Stimulated activated CD4-positive, alpha-beta T cell treated with anti-CD3 and anti-CD28 coated beads, Interleukin-2, amount 100 ng/mL, for 4 hours (primary cell): ENCODE measurements at regions not wholly inside any gene's neighbourhood (a gene's known extent, or its start where the extent isn't known, plus 50 kb on each side); places are given as distances from the start of the nearest gene placed in this dataset.

Experiments used
- DNase-seq: peaks from one replicate; pipeline ENCODE4 v3.0.0-alpha.2; 2020; ENCODE audit warnings: low read depth

GRCh38 chr15:97502038-97502437, 458.5 kb upstream of the ARRDC4 start:
- no peak for DNase-seq

GRCh38 chr15:97504031-97504792, 456.3 kb upstream of the ARRDC4 start:
- no peak for DNase-seq

DNA sequence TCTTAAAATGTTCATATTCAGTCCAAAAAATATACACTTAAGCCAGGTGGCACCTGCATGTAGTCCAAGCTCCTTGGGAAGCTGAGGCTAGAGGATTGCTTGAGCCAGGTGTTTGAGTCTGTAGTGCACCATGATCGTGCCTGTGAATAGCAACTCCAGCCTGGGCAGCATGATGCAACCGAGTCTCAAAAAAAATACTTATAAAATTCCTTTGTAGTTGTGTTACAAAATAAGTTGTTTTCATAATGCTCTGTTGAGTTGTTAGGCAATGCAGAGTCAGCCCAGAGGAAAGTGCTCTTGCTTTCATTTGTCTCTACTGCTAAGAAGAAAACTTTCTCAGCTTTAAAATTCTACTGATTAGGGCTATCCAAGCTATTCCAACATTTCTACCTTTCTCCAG, 442.8 kb upstream of the ARRDC4 start:
- no peak for DNase-seq

DNA sequence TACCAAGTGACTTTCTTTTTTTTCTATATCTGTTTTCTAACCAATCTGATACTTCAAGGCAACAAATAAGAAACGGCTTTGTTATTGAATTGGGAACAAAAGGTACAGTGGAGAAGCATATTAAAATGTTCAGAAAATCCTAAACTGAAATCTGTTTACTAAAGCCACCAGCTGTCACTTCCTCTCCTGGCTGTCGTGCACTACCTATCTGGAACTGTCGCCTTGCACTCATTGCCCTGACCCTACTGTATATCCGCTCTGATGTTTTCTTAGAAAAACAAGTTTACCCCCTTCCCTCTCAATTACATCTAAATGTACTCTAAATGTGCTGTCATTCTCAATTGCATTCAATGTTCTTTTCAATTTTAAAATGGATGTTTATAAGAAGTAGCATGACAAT, 439.8 kb upstream of the ARRDC4 start:
- DNase-seq = no peak

DNA sequence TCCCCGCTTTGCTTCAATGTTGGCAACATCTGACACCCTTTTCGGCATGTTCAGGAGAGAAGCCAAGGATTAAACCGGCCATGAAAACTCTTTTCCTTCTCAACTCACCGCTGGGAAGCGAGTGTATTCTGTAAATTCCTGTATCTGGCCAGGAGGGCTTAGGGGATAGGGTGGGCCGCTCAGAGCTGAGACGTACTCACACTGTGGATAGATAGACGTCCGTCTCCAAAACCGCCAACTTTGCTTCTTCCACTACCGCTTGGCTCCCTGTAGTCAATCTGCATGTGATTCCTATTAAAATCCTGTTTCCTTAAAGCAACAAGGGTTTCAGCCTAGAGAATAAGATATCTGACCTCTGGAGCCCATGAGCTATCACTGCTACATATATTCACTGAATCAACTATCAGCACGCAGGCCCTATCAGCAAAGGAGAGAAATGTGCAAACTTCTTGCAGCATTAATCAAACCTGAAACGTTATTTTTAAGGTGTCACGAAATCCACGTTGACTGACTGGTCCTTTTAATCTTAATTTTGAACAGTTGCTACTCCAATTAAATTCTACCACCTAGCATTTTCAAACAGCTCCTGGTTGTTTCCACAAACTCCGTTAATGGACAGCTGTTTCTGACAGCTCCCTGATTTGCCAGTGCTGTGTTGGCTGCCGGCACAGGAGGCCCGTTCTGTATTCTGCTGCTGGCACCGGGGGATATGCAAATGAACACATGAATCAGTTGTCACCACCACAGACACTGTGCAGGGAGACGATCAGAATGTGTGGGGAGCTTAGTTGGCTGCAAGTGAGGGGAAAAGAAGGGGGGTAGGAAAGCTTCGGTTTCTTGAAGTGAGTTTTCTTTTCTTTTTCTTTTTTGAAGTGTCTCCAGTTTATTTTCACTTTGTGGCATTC, 438.9 kb upstream of the ARRDC4 start:
- DNase-seq = no peak

DNA sequence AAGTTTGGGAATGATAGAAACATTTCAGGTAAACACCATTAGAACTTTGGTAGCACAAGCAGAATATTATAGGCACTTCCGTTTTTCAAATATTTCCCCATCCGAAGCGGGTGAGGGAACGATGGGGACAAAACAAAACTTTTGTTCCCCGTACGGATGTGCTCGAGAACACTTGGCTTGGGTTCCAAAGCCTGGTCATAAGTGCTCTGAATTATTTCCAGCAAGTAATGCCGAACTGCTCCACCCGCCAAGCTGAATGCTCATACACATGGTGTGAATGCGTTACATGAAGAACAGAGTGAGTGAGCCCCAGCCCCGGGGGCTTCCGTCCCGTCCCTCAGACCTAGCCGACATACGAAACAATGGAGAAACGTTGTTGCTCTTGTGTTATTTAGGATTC, 438.2 kb upstream of the ARRDC4 start:
- DNase-seq = no peak

DNA sequence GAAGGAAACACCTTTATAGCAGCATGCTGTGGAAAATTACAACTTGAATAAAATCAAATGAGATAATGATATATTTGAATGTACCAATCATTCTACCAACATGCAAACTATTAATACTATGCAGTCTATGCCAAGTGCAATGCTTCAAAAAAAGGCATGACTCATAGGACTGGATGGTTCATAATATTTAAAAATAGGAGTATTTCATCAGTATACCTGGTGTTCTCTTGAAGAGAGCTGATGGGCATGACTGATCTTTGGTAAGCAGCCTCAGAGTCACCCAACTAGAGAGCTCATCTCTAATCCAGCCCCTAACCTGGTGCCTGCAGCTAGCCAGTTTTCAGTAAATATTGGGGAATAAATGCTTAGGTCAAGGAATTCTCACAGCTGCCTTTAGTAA, 434.7 kb upstream of the ARRDC4 start:
- DNase-seq = no peak

GRCh38 chr15:97528238-97528637, 432.3 kb upstream of the ARRDC4 start:
- DNase-seq = no peak

GRCh38 chr15:97545799-97546198, 414.7 kb upstream of the ARRDC4 start:
- DNase-seq = no peak

DNA sequence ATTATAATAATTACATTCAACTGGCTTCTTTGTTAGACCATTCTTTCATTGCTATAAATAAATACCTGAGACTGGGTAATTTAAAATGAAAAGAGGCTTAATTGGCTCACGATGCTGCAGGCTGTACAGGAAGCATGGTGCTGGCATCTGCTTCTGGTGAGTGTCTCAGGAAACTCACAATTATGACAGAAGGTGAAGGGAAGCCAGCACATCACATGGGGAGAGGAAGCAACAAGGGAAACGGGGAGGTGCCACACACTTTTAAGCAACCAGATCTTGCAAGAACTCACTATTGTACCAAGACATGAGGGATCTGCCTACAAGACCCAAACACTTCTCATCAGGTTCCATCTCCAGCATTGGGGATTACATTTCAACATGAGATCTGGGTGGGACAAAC, 413.1 kb upstream of the ARRDC4 start:
- DNase-seq = no peak

GRCh38 chr15:97561529-97561928, 399.0 kb upstream of the ARRDC4 start:
- DNase-seq = no peak

- no peak for DNase-seq
Measured at GRCh38 chr15:97563516-97563915, 397.0 kb upstream of the ARRDC4 start.

DNA sequence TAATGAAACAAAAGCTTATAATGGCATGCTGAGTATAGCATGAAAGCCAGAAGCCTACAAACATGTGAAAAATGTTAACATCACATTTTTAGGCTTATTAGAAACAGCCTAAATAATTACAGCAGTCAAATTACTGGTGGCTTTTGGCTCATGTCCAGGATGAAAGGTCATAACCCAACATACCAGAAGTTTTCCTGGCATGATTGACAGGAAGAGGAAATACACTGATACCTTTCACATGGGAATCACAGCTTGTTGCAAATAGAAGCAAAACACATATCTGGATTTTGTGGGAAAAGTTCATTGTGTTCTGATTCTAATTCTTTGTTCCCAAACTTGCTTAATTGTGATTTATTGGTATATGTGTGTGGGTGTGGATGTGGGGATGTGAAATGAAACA, 393.5 kb upstream of the ARRDC4 start:
- DNase-seq = no peak

- no peak for DNase-seq
Measured at GRCh38 chr15:97567411-97567810, 393.1 kb upstream of the ARRDC4 start.

- no peak for DNase-seq
Measured at GRCh38 chr15:97576929-97577645, 383.4 kb upstream of the ARRDC4 start.

GRCh38 chr15:97585408-97585807, 375.1 kb upstream of the ARRDC4 start:
- no peak for DNase-seq

DNA sequence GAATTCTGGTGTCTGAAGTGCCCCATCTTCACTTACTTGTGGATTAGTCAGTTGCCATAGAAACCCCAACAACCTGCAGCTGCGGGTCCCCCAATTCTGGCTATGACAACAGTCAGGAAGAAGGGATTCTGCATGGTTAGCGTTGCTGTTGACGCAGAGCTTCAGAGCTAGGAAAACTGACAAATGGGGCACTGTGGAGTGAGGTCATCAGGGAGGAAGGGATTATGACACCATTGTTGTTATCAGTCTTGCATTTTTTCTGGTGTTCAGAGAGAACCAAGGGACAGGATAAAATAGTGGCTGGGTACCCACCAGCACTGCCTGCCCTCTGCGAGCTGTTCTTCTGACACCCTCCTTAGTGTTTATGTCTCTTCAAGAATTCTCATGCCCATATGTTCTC, 367.7 kb upstream of the ARRDC4 start:
- DNase-seq = no peak

GRCh38 chr15:97597801-97598200, 362.7 kb upstream of the ARRDC4 start:
- no peak for DNase-seq

DNA sequence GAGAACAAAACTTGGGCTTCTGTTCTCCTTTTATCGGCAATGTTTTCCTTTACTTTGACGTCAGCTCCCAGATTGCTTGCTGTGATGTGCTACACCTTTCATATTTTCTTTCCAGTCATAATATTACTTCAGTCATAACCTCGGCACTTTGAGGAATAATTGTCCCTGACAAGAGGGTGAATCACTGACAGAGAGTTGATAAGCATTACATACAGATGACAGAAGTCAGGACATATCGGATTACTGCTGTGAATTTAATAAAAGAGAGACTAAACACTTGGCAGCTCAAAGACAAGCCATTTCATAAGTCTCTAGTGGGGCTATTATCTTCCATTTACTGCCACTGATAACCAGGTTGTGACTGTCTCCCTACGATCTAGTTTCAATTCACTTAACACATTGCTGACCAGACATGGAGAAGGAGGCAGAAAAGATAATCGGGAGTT, 362.1 kb upstream of the ARRDC4 start:
- DNase-seq = no peak

DNA sequence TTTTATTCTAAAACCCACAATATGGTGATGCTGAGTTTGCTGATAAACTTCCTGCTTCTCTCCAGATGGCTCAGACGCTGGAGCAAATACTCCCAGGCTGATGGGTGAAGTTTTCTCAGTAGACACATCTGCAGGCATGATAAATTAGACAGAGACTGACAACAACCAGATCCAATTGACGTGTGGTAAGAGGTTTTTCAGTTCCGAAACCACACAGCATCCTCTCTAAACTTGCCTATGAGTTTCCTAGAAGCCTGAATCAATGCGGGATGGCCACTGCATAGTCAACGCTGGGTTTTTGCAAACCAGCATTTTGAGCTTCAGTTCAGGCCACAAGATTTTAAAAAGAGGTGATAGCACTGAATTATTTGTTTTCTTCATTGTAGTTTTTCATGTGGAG, 360.3 kb upstream of the ARRDC4 start:
- no peak for DNase-seq

DNA sequence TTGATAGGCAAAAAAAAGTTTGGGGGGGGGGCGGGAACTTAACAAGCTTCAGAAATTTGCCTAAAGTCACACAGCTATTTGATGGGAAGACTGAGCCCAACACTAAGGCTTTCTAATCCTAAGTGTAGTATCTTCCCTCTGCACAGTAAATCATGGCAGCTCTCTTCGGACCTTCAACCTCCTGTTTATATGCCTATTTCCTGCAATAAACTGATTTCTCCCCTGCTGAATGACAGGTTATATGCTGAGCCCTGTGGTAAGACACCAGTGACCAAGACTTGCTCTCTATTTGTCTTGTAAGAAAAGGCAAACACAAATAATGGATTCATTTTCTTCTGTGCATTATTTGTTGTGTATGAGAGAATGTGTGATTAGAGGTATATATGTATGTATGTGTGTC, 355.8 kb upstream of the ARRDC4 start:
- no peak for DNase-seq

GRCh38 chr15:97615114-97615513, 345.4 kb upstream of the ARRDC4 start:
- no peak for DNase-seq
